K562 (cell line): ENCODE measurements at regions not wholly inside any gene's neighbourhood (a gene's known extent, or its start where the extent isn't known, plus 50 kb on each side); places are given as distances from the start of the nearest gene placed in this dataset.
A peak's percentile ranks its signal among the peaks of the same experiment; 100 is the strongest.

Experiments used
- ATAC-seq: fragments of 200-7000 bp; cut with Tn5 transposase; 3 replicates; pipeline ENCODE4 v1.9.1; 2020; ENCODE audit warnings: moderate library complexity
- BruUV-seq: library from RNA; stranded (reverse); fragments of 400-500 nt; replicated peaks from 2 replicates; lab custom pipeline; 2021; lab: Mats Ljungman, UMichigan
- CTCF ChIA-PET: fragments of 300-600 bp; formaldehyde crosslinking; extraction: SDS; loops from one replicate; lab custom pipeline; 2021; ENCODE audit warnings: low intra/inter-chr PET ratio; lab: Yijun Ruan, JAX
- POLR2A ChIA-PET: fragments of 300-600, 350-650 bp; sonication (Branson Sonifier 250); formaldehyde crosslinking; extraction: SDS; loops from one replicate; lab custom pipeline; 2021; ENCODE audit warnings: antibody characterized with exemption, inconsistent platforms; lab: Yijun Ruan, JAX
- DNase-seq, 4 experiments: peaks; one replicate each; pipeline versions ENCODE4 v3.0.0 to v3.0.0-alpha.2; 2011 to 2018; ENCODE audit warnings: low spot score in 3 of 4, mixed read lengths in 3 of 4; ENCODE audit errors: extremely low read depth in 1 of 4
- FAIRE-seq: peaks from 2 replicates; lab custom pipeline; 2011; peaks lifted over from hg19 to GRCh38; lab: Jason Lieb, UNC
- H2AFZ ChIP-seq: 2 replicates; pipeline ENCODE4 v1.6.0; 2011; ENCODE audit warnings: low read depth, low read length, control low read depth, inconsistent platforms
- H3K27ac ChIP-seq: fragments of 200-600 bp; 3 replicates; pipeline ENCODE4 v1.8.0; 2011; ENCODE audit warnings: low read depth, mild to moderate bottlenecking, control low read depth, inconsistent platforms, low read length, moderate library complexity, mixed read lengths; ENCODE audit errors: extremely low read depth
- H3K27me3 ChIP-seq, 2 experiments: fragments of 300-600 bp in 1 of 2; 2 replicates in 1 of 2; 3 replicates in 1 of 2; pipeline versions ENCODE4 v1.6.0 to v1.8.0; 2011; ENCODE audit warnings: inconsistent platforms in 2 of 2, low read length in 2 of 2, mild to moderate bottlenecking in 1 of 2, mixed read lengths in 1 of 2, moderate library complexity in 1 of 2; ENCODE audit not compliant: control insufficient read depth in 2 of 2, insufficient read depth in 2 of 2
- H3K36me3 ChIP-seq: fragments of 300-600 bp; 3 replicates; pipeline ENCODE4 v1.8.0; 2011; ENCODE audit warnings: mild to moderate bottlenecking, low read length, inconsistent platforms; ENCODE audit not compliant: control insufficient read depth, insufficient read depth
- H3K4me1 ChIP-seq, 2 experiments: fragments of 200-600 bp in 1 of 2; replicated peaks in 1 of 2; 2 replicates in 1 of 2; 3 replicates in 1 of 2; pipeline versions ENCODE4 v1.5.1 to v1.8.0; 2011; ENCODE audit warnings: inconsistent platforms in 2 of 2, low read length in 2 of 2, mild to moderate bottlenecking in 1 of 2, mixed read lengths in 1 of 2, moderate library complexity in 1 of 2; ENCODE audit not compliant: control insufficient read depth in 2 of 2, insufficient read depth in 2 of 2
- H3K4me2 ChIP-seq: 2 replicates; pipeline ENCODE4 v1.6.1; 2011; ENCODE audit warnings: low read length, control low read depth, inconsistent platforms, mixed read lengths; ENCODE audit not compliant: insufficient read depth
- H3K4me3 ChIP-seq: fragments of 200-600 bp; sonication (generic), shearing (Covaris generic); 2 replicates; pipeline ENCODE4 v1.5.1; 2016; ENCODE audit warnings: control low read depth, inconsistent platforms
- H3K79me2 ChIP-seq: fragments of 200-600 bp; 3 replicates; pipeline ENCODE4 v1.8.0; 2011; ENCODE audit warnings: low read length, inconsistent platforms; ENCODE audit not compliant: control insufficient read depth, insufficient read depth
- H3K9ac ChIP-seq, 2 experiments: 2 replicates each; pipeline versions ENCODE4 v1.6.0 to v1.6.1; 2011; ENCODE audit warnings: low read depth in 2 of 2, low read length in 2 of 2, control low read depth in 1 of 2, inconsistent platforms in 1 of 2, mild to moderate bottlenecking in 1 of 2, mixed read lengths in 1 of 2; ENCODE audit not compliant: insufficient read depth in 1 of 2
- H3K9me1 ChIP-seq: one replicate; pipeline ENCODE4 v1.6.0; 2011; ENCODE audit warnings: inconsistent platforms, mild to moderate bottlenecking, low read length, moderate library complexity; ENCODE audit not compliant: control insufficient read depth, insufficient read depth
- H3K9me3 ChIP-seq: replicated peaks from 2 replicates; pipeline ENCODE4 v1.5.1; 2011; ENCODE audit warnings: low read depth, low read length, inconsistent platforms; ENCODE audit not compliant: control insufficient read depth, insufficient read depth
- H4K20me1 ChIP-seq: replicated peaks from 2 replicates; pipeline ENCODE4 v1.6.1; 2011; ENCODE audit warnings: low read length, inconsistent platforms, mixed read lengths; ENCODE audit not compliant: control insufficient read depth, insufficient read depth
- ATF7 ChIP-seq: fragments of 450-650 bp; IDR thresholded peaks from 2 replicates; pipeline ENCODE4 v1.7.1; 2014; ENCODE audit warnings: mild to moderate bottlenecking, moderate library complexity
- MCM5 ChIP-seq: fragments of 450-650 bp; IDR thresholded peaks from 2 replicates; pipeline ENCODE4 v1.6.1; 2016; ENCODE audit warnings: low read depth
- MEIS2 ChIP-seq: fragments of 450-650 bp; IDR thresholded peaks from 2 replicates; pipeline ENCODE4 v1.6.1; 2014; ENCODE audit warnings: mild to moderate bottlenecking; ENCODE audit not compliant: partially characterized antibody
- ZBTB34 ChIP-seq: fragments of 250-450 bp; sonication (Bioruptor Pico); IDR thresholded peaks from 2 replicates; pipeline ENCODE4 v1.8.0; 2021; ENCODE audit warnings: mild to moderate bottlenecking, moderate library complexity
- ZNF75A ChIP-seq: fragments of 450-650 bp; formaldehyde crosslinking; IDR thresholded peaks from 2 replicates; pipeline ENCODE4 v1.4.0; 2020; ENCODE audit warnings: mild to moderate bottlenecking
- WGBS: fragments of 100-300 bp; shearing (Covaris generic); methylation state at CpG from one replicate; pipeline ENCODE4 v1.1.6; 2016; ENCODE audit warnings: low coverage, mixed read lengths; ENCODE audit not compliant: insufficient coverage; ENCODE audit errors: missing lambda C conversion rate; 5-methylcytosine and 5-hydroxymethylcytosine counted together
- in situ Hi-C: fragments of 300-500 bp; cut with MboI; formaldehyde crosslinking; loops from 4 replicates; pipeline ENCODE4 v1.15.0; 2018; ENCODE audit warnings: inconsistent platforms, mixed read lengths
- intact Hi-C: fragments of 100-400 bp; cut with micrococcal nuclease; formaldehyde crosslinking; loops from 2 replicates; pipeline ENCODE4 v1.14.2; 2022
- TF ChIP-seq, protein P1 (sequence below): fragments of 250-450 bp; sonication (Bioruptor Pico); IDR thresholded peaks from 2 replicates; pipeline ENCODE4 v1.5.0; 2021

DNA sequence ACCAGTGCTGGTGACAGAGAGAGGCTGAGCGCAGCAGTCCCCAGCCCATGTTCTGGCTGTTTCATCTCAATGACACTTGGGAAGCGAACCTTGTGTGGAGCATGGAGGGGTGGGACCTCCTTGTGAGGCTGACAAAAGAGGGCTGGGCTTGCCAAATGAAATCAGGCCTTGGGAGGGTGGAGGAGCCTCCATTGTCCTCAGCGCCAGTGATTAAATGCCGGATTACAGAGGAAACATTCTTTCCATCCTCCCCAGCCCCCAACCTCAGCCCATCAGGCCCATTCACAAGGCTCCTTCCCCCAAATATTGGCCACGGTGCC is 63.3 kb upstream of the PAXBP1 start (continued):
- TF ChIP-seq ZBTB34 (CRISPR knock-in tag) (no peak), MCM5 (no peak), ZNF75A (CRISPR knock-in tag) (no peak)
- TF ChIP-seq, protein P1, sequence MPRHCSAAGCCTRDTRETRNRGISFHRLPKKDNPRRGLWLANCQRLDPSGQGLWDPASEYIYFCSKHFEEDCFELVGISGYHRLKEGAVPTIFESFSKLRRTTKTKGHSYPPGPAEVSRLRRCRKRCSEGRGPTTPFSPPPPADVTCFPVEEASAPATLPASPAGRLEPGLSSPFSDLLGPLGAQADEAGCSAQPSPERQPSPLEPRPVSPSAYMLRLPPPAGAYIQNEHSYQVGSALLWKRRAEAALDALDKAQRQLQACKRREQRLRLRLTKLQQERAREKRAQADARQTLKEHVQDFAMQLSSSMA: no peak
- TF ChIP-seq, all 486 proteins: peak for 0

- 0% methylated on average over 1 of the region's 1 CpG for WGBS
- Histone ChIP-seq H3K36me3 (no peaks in the 10 kb centered on the region), H3K4me3 (no peak overlapping the region), H3K4me1 (no peaks in the 10 kb centered on the region), H4K20me1 (no peaks in the 10 kb centered on the region), H3K27ac (no peak overlapping the region), H3K79me2 (no peaks in the 10 kb centered on the region), H3K4me2 (no peak overlapping the region), H3K27me3 (peaks cover 20 to 36% of the 10 kb centered on the region in 2 experiments; a peak in 4 of 5 replicates), H3K9me3 (no peaks in the 10 kb centered on the region), H3K9me1 (no peaks in the 10 kb centered on the region)
- ATAC-seq (no peak), FAIRE-seq (no peak), DNase-seq (no peak)
- BruUV-seq: no TSS peak
- CTCF ChIA-PET: no interaction called here
- in situ Hi-C loops: no loop called here
- TF ChIP-seq ATF7 (no peak), MEIS2 (peak; percentile 41)
- TF ChIP-seq, all 486 proteins: peak for 1
- Histone ChIP-seq H3K9ac (no peak overlapping the region), H2AFZ (no peak overlapping the region)
- POLR2A ChIA-PET: no interaction called here
- intact Hi-C loops: no loop called here
Observed at GRCh38 chr21:32842146-32842545, 70.6 kb upstream of the PAXBP1 start.
